BE2C (cell line): ENCODE measurements at regions not wholly inside any gene's neighbourhood (a gene's known extent, or its start where the extent isn't known, plus 50 kb on each side); places are given as distances from the start of the nearest gene placed in this dataset.

ENCODE experiments used
- DNase-seq: peaks from one replicate; pipeline ENCODE4 v3.0.0-alpha.2; 2020
- H3K27me3 ChIP-seq: fragments of 250-450 bp; sonication (Bioruptor Pico); 2 replicates; pipeline ENCODE4 v1.5.1; 2020; ENCODE audit warnings: mild to moderate bottlenecking
- H3K36me3 ChIP-seq: fragments of 250-450 bp; sonication (Bioruptor Pico); 2 replicates; pipeline ENCODE4 v1.5.1; 2020; ENCODE audit warnings: mild to moderate bottlenecking
- H3K4me1 ChIP-seq: fragments of 250-450 bp; sonication (Bioruptor Pico); 2 replicates; pipeline ENCODE4 v1.5.1; 2020
- H3K4me3 ChIP-seq: 2 replicates; pipeline ENCODE4 v1.5.1; 2011; ENCODE audit warnings: low read depth, low read length
- H3K9me3 ChIP-seq: fragments of 250-450 bp; sonication (Bioruptor Pico); 2 replicates; pipeline ENCODE4 v1.5.1; 2020
- TF ChIP-seq, protein P1 (sequence below): IDR thresholded peaks from 2 replicates; pipeline ENCODE4 v1.5.1; 2012; ENCODE audit warnings: mild to moderate bottlenecking, low read depth, low read length

DNA sequence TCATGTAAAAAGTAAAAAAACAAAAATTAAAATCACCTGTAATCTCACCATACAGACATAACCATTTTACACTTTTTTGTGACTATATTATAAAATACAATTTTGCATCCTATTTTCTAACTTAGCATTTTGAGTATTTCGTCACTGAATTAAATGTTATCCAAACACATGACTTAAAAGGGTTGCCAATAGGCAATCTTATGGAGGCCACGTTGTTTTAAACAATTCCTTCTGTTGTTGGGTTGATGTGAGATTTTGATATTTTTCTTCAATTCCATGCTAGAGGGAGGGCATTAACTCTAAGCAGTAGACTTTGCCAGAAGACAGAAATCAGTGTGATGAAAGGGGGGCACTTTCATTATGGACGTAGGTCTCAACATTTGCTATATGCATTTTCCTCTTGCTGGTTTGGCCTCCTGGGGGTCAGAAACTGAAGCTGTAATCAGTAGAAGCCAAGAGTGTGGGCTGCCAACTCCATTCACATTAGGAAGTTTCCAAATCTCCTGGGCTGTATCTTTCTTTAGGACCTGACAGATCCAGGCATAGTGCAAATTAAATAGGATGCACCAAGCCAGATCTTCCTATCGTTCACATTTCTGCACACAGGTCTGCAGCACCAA lies 614.2 kb upstream of the CLINT1 start:
- H3K9me3 ChIP-seq = no peaks in the 10 kb centered on the region
- no peak overlapping the region for H3K4me3 ChIP-seq
- DNase-seq = no peak
- H3K27me3 ChIP-seq = no peaks in the 10 kb centered on the region
- H3K4me1 ChIP-seq = no peaks in the 10 kb centered on the region
- TF ChIP-seq, protein P1, sequence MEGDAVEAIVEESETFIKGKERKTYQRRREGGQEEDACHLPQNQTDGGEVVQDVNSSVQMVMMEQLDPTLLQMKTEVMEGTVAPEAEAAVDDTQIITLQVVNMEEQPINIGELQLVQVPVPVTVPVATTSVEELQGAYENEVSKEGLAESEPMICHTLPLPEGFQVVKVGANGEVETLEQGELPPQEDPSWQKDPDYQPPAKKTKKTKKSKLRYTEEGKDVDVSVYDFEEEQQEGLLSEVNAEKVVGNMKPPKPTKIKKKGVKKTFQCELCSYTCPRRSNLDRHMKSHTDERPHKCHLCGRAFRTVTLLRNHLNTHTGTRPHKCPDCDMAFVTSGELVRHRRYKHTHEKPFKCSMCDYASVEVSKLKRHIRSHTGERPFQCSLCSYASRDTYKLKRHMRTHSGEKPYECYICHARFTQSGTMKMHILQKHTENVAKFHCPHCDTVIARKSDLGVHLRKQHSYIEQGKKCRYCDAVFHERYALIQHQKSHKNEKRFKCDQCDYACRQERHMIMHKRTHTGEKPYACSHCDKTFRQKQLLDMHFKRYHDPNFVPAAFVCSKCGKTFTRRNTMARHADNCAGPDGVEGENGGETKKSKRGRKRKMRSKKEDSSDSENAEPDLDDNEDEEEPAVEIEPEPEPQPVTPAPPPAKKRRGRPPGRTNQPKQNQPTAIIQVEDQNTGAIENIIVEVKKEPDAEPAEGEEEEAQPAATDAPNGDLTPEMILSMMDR = no peak
- H3K36me3 ChIP-seq = no peaks in the 10 kb centered on the region

DNA sequence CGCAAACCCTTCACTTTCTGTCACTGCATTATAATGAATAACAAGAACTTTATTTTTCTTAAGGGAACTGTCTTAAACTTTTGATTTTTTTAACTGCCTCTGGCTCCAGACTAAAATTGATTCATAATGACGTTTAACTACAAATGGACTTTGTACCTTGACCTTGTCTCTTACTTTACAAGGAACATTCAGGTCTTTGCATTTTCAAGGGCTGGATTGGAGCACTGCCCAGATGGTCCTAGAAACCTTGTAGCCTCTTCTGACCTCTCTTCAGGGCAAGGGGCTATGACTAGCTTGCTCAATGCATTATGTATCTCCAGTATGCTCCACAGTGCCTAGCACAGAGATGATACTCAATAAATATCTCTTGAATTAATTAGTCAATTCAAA lies 612.6 kb upstream of the CLINT1 start:
- Histone ChIP-seq H3K4me1 (no peaks in the 10 kb centered on the region), H3K27me3 (no peaks in the 10 kb centered on the region), H3K36me3 (no peaks in the 10 kb centered on the region), H3K9me3 (no peaks in the 10 kb centered on the region), H3K4me3 (no peak overlapping the region)
- DNase-seq = no peak
- TF ChIP-seq, protein P1 = no peak

- H3K36me3 ChIP-seq = no peaks in the 10 kb centered on the region
- H3K4me1 ChIP-seq = peaks cover under 1% of the 10 kb centered on the region; the same call in 1 of the 2 replicates
- H3K27me3 ChIP-seq = no peaks in the 10 kb centered on the region
- TF ChIP-seq, protein P1 = no peak
- no peak for DNase-seq
- no peaks in the 10 kb centered on the region for H3K9me3 ChIP-seq
- no peak overlapping the region for H3K4me3 ChIP-seq
Observed at GRCh38 chr5:158470764-158471534, 612.0 kb upstream of the CLINT1 start.

DNA sequence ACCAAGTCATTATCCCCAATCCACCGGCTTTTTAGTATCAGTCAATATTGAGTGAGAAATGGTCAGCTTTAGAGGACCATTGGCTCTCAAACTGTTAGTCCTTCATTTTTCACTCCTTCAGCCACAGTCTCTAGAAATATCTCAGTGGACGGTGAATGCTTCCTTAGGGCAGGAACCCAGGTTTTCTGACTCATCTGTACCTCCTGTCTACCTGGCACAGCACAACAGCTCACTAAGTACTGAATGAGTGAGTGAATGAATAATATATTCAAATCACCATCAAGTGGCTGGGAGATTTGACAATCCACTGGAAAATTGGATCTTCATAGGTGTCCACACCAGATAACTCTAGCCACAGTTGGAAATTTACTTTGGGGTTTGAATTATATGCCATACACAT lies 609.5 kb upstream of the CLINT1 start:
- DNase-seq = no peak

DNA sequence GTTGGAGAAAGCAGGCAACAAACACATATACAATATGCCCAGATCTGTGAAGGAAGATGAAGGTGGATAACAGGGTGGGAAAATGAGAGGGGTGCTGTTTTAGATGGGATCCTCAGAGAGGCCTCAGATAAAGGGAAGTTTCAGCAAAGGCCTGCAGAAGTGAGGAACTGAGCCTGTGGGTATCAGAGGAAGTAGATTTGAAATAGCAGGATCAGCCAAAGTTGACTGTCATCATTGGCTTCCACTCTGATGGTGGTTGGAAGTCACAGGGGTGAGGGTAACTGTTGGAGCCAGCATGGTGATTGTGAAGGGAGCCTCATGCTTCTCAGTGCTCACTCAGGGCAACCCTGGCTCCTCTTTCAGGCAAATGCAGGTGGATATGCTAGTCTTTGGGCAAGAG lies 607.2 kb upstream of the CLINT1 start:
- no peaks in the 10 kb centered on the region for H3K27me3 ChIP-seq
- DNase-seq = no peak

More for the DNA sequence above, 609.5 kb upstream of the CLINT1 start:
- Histone ChIP-seq H3K4me3 (no peak overlapping the region), H3K36me3 (no peaks in the 10 kb centered on the region), H3K27me3 (no peaks in the 10 kb centered on the region), H3K4me1 (peaks cover 6% of the 10 kb centered on the region), H3K9me3 (no peaks in the 10 kb centered on the region)
- TF ChIP-seq, protein P1 = no peak

More for the DNA sequence above, 607.2 kb upstream of the CLINT1 start:
- no peak overlapping the region for H3K4me3 ChIP-seq
- H3K4me1 ChIP-seq = peaks cover 6% of the 10 kb centered on the region
- TF ChIP-seq, protein P1 = no peak
- H3K9me3 ChIP-seq = no peaks in the 10 kb centered on the region
- H3K36me3 ChIP-seq = no peaks in the 10 kb centered on the region
